Right cardiac atrium (tissue), 5 donors: ENCODE measurements at regions not wholly inside any gene's neighbourhood (a gene's known extent, or its start where the extent isn't known, plus 50 kb on each side); places are given as distances from the start of the nearest gene placed in this dataset.

Experiments used
- ATAC-seq, 2 donors: fragments of 200-7000 bp; cut with Tn5 transposase; one replicate each; pipeline versions ENCODE4 v1.8.0 to v1.9.1; 2020; ENCODE audit warnings: moderate library complexity in 2 of 2, mild to moderate bottlenecking in 1 of 2
- DNase-seq, 3 donors: peaks; one replicate each; pipeline ENCODE4 v3.0.0-alpha.2; 2020
- H3K27ac ChIP-seq: one replicate; pipeline ENCODE4 v1.5.1; 2013; ENCODE audit warnings: mild to moderate bottlenecking, low read length, control low read depth, moderate library complexity
- H3K27me3 ChIP-seq: one replicate; pipeline ENCODE4 v1.6.1; 2013; ENCODE audit not compliant: control insufficient read depth, insufficient read depth
- H3K4me1 ChIP-seq: one replicate; pipeline ENCODE4 v1.6.1; 2013; ENCODE audit warnings: low read length; ENCODE audit not compliant: control insufficient read depth, insufficient read depth
- H3K4me3 ChIP-seq: one replicate; pipeline ENCODE4 v1.5.1; 2013; ENCODE audit warnings: low read length, control low read depth
- H3K9me3 ChIP-seq: one replicate; pipeline ENCODE4 v1.6.1; 2013; ENCODE audit warnings: low read length; ENCODE audit not compliant: control insufficient read depth
- WGBS: extraction: QIAGEN DNeasy Blood & Tissue Kit; methylation state at CpG from one replicate; pipeline ENCODE4 v1.1.7; 2013; 5-methylcytosine and 5-hydroxymethylcytosine counted together
- intact Hi-C, 4 donors: fragments of 100-400 bp; cut with DNase I; formaldehyde crosslinking; loops; one replicate each; pipeline versions ENCODE4 v1.11.0 to v1.14.0; 2022 to 2023
- donor health status: healthy with polysubstance abuse.
- donor health status: DM: no; HTN: yes; CAD: no.
- donor health status: DM: no; HTN: no; CAD: no.
- donor health status: DM: no; HTN: yes; CAD: no; lungs with severe emphysema.
- donor health status: DM: yes; HTN: yes; CAD: no.

- H3K27ac ChIP-seq: no peak overlapping the region
- H3K9me3 ChIP-seq: peaks cover 3% of the 10 kb centered on the region
- no peak overlapping the region for H3K4me3 ChIP-seq
- H3K4me1 ChIP-seq: no peaks in the 10 kb centered on the region
- no peaks in the 10 kb centered on the region for H3K27me3 ChIP-seq
- no peak for DNase-seq
- WGBS: 62% methylated on average over 7 of the region's 7 CpGs
- intact Hi-C loops: no loop called here
- no peak for ATAC-seq
These were observed 310.4 kb upstream of the HDAC4 start for GRCh38 chr2:239710953-239711861.

- WGBS: 26% methylated on average over 8 of the region's 8 CpGs
- no peaks in the 10 kb centered on the region for H3K4me1 ChIP-seq
- H3K9me3 ChIP-seq: no peaks in the 10 kb centered on the region
- intact Hi-C loops: no loop called here
- H3K27ac ChIP-seq: no peak overlapping the region
- no peak for DNase-seq
- no peaks in the 10 kb centered on the region for H3K27me3 ChIP-seq
- no peak overlapping the region for H3K4me3 ChIP-seq
- ATAC-seq: no peak
These were observed 305.5 kb upstream of the HDAC4 start for GRCh38 chr2:239706367-239706766.

GRCh38 chr2:239704737-239705136 is 303.9 kb upstream of the HDAC4 start:
- H3K4me3 ChIP-seq: no peak overlapping the region
- 91% methylated on average over 6 of the region's 6 CpGs for WGBS
- no peak overlapping the region for H3K27ac ChIP-seq
- DNase-seq: no peak
- no peak for ATAC-seq
- intact Hi-C loops: no loop called here
- no peaks in the 10 kb centered on the region for H3K4me1 ChIP-seq
- H3K9me3 ChIP-seq: no peaks in the 10 kb centered on the region
- H3K27me3 ChIP-seq: no peaks in the 10 kb centered on the region

GRCh38 chr2:239703834-239704233 is 303.0 kb upstream of the HDAC4 start:
- no peaks in the 10 kb centered on the region for H3K27me3 ChIP-seq
- H3K4me3 ChIP-seq: no peak overlapping the region
- no peak overlapping the region for H3K27ac ChIP-seq
- no peak for ATAC-seq
- H3K4me1 ChIP-seq: no peaks in the 10 kb centered on the region
- 89% methylated on average over 3 of the region's 3 CpGs for WGBS
- DNase-seq: no peak
- intact Hi-C loops: no loop called here
- H3K9me3 ChIP-seq: no peaks in the 10 kb centered on the region

GRCh38 chr2:239700686-239701345 is 300.0 kb upstream of the HDAC4 start:
- no peak for ATAC-seq

GRCh38 chr2:239697399-239698164 is 296.8 kb upstream of the HDAC4 start:
- intact Hi-C loops: no loop called here
- Histone ChIP-seq H3K27ac (no peak overlapping the region), H3K9me3 (no peaks in the 10 kb centered on the region), H3K27me3 (no peaks in the 10 kb centered on the region), H3K4me3 (no peak overlapping the region), H3K4me1 (no peaks in the 10 kb centered on the region)
- DNase-seq: no peak
- 86% methylated on average over 22 of the region's 22 CpGs for WGBS
- no peak for ATAC-seq

More at GRCh38 chr2:239700686-239701345, 300.0 kb upstream of the HDAC4 start:
- Histone ChIP-seq H3K4me1 (no peaks in the 10 kb centered on the region), H3K27me3 (no peaks in the 10 kb centered on the region), H3K4me3 (no peak overlapping the region), H3K9me3 (no peaks in the 10 kb centered on the region), H3K27ac (no peak overlapping the region)
- DNase-seq: no peak
- 84% methylated on average over 10 of the region's 10 CpGs for WGBS
- intact Hi-C loops: no loop called here

GRCh38 chr2:239696559-239697207 is 295.9 kb upstream of the HDAC4 start:
- H3K4me3 ChIP-seq: no peak overlapping the region
- DNase-seq (no peak), ATAC-seq (no peak)
- intact Hi-C loops: no loop called here
- H3K9me3 ChIP-seq: no peaks in the 10 kb centered on the region
- no peaks in the 10 kb centered on the region for H3K27me3 ChIP-seq
- H3K27ac ChIP-seq: no peak overlapping the region
- WGBS: 89% methylated on average over 13 of the region's 13 CpGs
- no peaks in the 10 kb centered on the region for H3K4me1 ChIP-seq

- ATAC-seq (no peak), DNase-seq (no peak)
- Histone ChIP-seq H3K4me3 (no peak overlapping the region), H3K27ac (no peak overlapping the region), H3K4me1 (peaks cover 2% of the 10 kb centered on the region), H3K27me3 (no peaks in the 10 kb centered on the region), H3K9me3 (no peaks in the 10 kb centered on the region)
- 93% methylated on average over 14 of the region's 14 CpGs for WGBS
- intact Hi-C loops: no loop called here
These were observed 295.0 kb upstream of the HDAC4 start for GRCh38 chr2:239695728-239696240.

GRCh38 chr2:239695106-239695727 is 294.4 kb upstream of the HDAC4 start:
- Histone ChIP-seq H3K4me3 (no peak overlapping the region), H3K9me3 (no peaks in the 10 kb centered on the region), H3K4me1 (peaks cover 2% of the 10 kb centered on the region), H3K27me3 (no peaks in the 10 kb centered on the region), H3K27ac (no peak overlapping the region)
- ATAC-seq: no peak
- 91% methylated on average over 6 of the region's 6 CpGs for WGBS
- intact Hi-C loops: no loop called here
- DNase-seq: no peak

- no peak for DNase-seq
These were observed 293.7 kb upstream of the HDAC4 start for GRCh38 chr2:239694487-239694886.

More at GRCh38 chr2:239694487-239694886, 293.7 kb upstream of the HDAC4 start:
- intact Hi-C loops: no loop called here
- Histone ChIP-seq H3K4me3 (no peak overlapping the region), H3K9me3 (no peaks in the 10 kb centered on the region), H3K4me1 (peaks cover 2% of the 10 kb centered on the region), H3K27me3 (no peaks in the 10 kb centered on the region), H3K27ac (no peak overlapping the region)
- ATAC-seq: no peak
- 82% methylated on average over 4 of the region's 4 CpGs for WGBS
